PC-3 (cell line): ENCODE measurements at regions not wholly inside any gene's neighbourhood (a gene's known extent, or its start where the extent isn't known, plus 50 kb on each side); places are given as distances from the start of the nearest gene placed in this dataset.

ENCODE experiments used
- EZH2 ChIP-seq: fragments of 300-600 bp; sonication (generic); IDR thresholded peaks from one replicate; pipeline ENCODE4 v1.6.1; 2017; ENCODE audit warnings: antibody characterized with exemption, mild to moderate bottlenecking, low read length; ENCODE audit not compliant: unreplicated experiment
- EZH2phosphoT487 ChIP-seq: fragments of 300-600 bp; sonication (generic); IDR thresholded peaks from 2 replicates; pipeline ENCODE4 v1.6.1; 2018; ENCODE audit warnings: mild to moderate bottlenecking, antibody characterized with exemption, low read length, borderline replicate concordance
- TF ChIP-seq, protein P1 (sequence below): fragments of 300-600 bp; sonication (generic); conservative IDR thresholded peaks from 2 replicates; pipeline ENCODE4 v1.5.1; 2017; ENCODE audit warnings: antibody characterized with exemption, low read depth, mild to moderate bottlenecking, low read length

DNA sequence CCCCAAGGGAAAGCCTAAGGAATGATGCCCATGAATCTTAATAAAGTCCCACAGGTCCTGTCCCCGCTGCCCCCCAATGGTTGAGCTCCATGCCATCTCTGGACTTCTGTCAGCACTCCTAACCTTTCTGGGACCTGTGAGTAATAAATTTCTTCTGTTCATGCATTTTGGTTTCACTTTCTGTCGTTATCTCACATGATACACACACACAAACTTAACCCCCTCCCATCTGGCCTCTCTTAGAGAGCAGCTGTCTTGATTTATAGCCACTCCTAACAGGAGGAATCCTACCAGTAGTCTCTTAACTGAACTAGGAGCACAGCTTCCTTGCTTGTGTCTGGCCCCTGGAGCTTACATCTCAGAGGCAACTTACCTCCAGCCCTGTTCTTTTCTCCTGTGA is 82.7 kb upstream of the SELENOK start:
- TF ChIP-seq, protein P1, sequence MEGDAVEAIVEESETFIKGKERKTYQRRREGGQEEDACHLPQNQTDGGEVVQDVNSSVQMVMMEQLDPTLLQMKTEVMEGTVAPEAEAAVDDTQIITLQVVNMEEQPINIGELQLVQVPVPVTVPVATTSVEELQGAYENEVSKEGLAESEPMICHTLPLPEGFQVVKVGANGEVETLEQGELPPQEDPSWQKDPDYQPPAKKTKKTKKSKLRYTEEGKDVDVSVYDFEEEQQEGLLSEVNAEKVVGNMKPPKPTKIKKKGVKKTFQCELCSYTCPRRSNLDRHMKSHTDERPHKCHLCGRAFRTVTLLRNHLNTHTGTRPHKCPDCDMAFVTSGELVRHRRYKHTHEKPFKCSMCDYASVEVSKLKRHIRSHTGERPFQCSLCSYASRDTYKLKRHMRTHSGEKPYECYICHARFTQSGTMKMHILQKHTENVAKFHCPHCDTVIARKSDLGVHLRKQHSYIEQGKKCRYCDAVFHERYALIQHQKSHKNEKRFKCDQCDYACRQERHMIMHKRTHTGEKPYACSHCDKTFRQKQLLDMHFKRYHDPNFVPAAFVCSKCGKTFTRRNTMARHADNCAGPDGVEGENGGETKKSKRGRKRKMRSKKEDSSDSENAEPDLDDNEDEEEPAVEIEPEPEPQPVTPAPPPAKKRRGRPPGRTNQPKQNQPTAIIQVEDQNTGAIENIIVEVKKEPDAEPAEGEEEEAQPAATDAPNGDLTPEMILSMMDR: no peak
- TF ChIP-seq EZH2 (no peak), EZH2phosphoT487 (no peak)
